Right lobe of liver (tissue), 4 donors: ENCODE measurements at regions not wholly inside any gene's neighbourhood (a gene's known extent, or its start where the extent isn't known, plus 50 kb on each side); places are given as distances from the start of the nearest gene placed in this dataset.

Source experiments
- CTCF ChIP-seq, 4 donors: fragments of 200-600 bp in 3 of 4; fragments of 450-650 bp in 1 of 4; IDR thresholded peaks; one replicate each; pipeline versions ENCODE4 v1.5.1 to v1.8.0; 2016 to 2022; ENCODE audit warnings: antibody characterized with exemption in 4 of 4, mild to moderate bottlenecking in 2 of 4
- POLR2A ChIP-seq: fragments of 450-650 bp; IDR thresholded peaks from one replicate; pipeline ENCODE4 v1.6.1; 2017; ENCODE audit warnings: antibody characterized with exemption, mild to moderate bottlenecking
- donor health status: DM: no; HTN: no; CAD: no.
- donor health status: DM: no; HTN: no; CAD: no.
- donor health status: DM: no; HTN: yes; CAD: no.

- TF ChIP-seq CTCF (IDR thresholded peaks at IDR 0.05) (no peak), POLR2A (no peak)
Observed at GRCh38 chr3:137131081-137131480, 173.3 kb downstream of the IL20RB start.
